Urothelium cell line (cell line): ENCODE measurements at regions not wholly inside any gene's neighbourhood (a gene's known extent, or its start where the extent isn't known, plus 50 kb on each side); places are given as distances from the start of the nearest gene placed in this dataset.
"Not testable (repeated sequence)": the region's sequence is repeated elsewhere in the genome, so short reads cannot be mapped to it uniquely, and the experiment has no call there.

Source experiments
- DNase-seq: peaks from one replicate; pipeline ENCODE4 v3.0.0; 2011; ENCODE audit warnings: low spot score, mixed read lengths
- FAIRE-seq: peaks from 2 replicates; lab custom pipeline; 2011; peaks lifted over from hg19 to GRCh38; lab: Jason Lieb, UNC

GRCh38 chr13:66154976-66155375 is 1075.2 kb downstream of the PCDH9 start:
- no peak for FAIRE-seq

GRCh38 chr13:66154354-66154753 is 1075.8 kb downstream of the PCDH9 start:
- no peak for FAIRE-seq
- DNase-seq, result no peak

More at GRCh38 chr13:66154976-66155375, 1075.2 kb downstream of the PCDH9 start:
- DNase-seq, result no peak

DNA sequence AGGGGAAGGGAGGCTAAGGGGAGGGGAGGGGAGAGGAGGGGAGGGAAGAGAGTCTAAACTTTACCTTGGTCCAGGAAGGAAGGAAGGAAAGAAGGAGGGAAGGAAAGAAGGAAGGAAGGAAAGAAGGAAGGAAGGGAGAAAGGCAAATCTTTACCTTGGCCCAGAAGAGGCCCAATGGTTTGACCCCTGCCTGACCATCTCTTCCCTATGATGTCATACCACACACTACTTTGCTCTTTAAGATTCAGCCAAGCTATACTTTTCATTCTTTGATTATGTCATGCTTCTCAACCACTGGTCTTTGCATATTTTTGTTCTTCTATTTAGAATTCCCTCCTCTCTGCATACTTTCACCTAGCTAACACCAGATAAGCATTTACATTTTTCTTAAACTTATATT is 1077.5 kb downstream of the PCDH9 start:
- DNase-seq (no peak), FAIRE-seq (no peak)

- not testable (repeated sequence) for DNase-seq, FAIRE-seq
Observed at GRCh38 chr13:66144357-66144756, 1085.8 kb downstream of the PCDH9 start.

- FAIRE-seq, result no peak
- DNase-seq, result no peak
Observed at GRCh38 chr13:66139701-66140100, 1090.4 kb downstream of the PCDH9 start.

DNA sequence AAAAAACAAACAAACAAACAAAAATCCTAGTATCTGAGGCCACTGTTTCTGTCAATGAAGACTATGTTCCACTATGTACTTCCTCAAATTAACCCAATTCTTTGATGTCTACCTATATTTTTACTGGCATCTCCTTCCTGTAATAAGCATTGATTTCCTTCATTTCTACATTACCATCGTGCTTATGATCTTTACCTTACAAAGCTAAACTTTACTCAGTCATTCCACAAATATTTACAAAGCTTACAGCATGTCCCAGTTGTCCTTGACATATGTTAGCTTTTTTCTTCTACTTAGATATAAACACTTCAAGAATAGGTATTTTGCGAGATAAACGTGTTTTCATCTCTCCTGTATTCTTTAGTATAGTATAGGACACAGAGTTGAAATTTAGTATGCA is 1090.9 kb downstream of the PCDH9 start:
- FAIRE-seq (no peak), DNase-seq (no peak)

DNA sequence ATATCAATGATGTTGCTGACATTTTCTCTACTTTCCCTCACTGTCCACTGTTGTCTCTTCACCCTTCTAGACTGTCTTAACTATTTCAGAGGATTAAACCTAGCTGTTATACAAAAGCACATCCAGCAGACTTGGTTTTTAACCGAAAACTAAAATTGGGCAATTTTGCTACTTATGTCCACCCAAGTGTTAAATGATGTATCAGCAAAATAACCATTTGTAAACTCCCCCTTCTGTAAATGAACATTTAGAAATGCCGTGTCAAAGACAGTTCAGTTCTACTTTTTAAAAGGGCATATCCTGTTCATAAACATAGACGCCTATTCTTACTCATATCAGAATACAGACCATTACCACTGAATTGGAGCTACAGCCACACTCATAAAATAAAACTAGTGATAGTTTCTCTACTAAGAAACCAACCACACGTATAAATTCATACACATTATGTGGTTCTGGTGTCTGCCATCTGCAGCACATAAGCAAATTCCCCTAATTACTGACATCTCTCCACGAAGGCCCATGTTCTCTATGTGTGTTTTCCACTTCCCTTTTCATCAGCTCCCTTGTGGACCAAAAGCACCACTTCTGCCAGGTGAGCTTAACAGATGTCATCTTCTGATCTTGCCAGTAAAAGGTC is 1091.8 kb downstream of the PCDH9 start:
- FAIRE-seq (no peak), DNase-seq (no peak)

GRCh38 chr13:66137384-66137783 is 1092.8 kb downstream of the PCDH9 start:
- FAIRE-seq (no peak), DNase-seq (no peak)

DNA sequence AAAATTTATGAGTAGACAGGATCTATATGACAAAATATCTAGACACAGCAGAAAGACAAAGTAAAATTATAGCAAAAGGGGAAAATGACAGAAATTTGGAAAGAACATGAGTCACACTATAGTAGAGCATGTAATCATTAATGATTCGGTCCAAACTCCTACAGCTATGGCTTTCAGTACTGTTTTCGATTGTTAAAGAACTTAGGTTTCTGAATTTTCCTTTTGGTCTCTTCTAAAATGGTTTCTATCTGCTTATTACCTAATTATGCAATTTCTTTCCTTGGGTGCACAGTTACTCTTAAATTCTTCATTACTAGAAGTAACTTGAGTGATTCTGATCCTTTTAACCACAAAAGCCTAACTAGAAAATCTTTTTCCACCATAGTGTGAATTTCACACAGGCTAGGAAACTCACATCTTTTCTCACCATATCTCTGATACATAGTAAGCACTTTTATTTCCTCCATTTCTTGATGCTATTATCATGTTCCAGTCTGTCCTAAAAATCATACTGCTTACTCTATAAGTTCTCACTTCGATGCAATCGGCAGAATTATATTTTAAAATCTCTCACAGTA is 1101.4 kb downstream of the PCDH9 start:
- FAIRE-seq, result no peak
- no peak for DNase-seq

- no peak for DNase-seq
- no peak for FAIRE-seq
Observed at GRCh38 chr13:66128201-66128600, 1101.9 kb downstream of the PCDH9 start.

DNA sequence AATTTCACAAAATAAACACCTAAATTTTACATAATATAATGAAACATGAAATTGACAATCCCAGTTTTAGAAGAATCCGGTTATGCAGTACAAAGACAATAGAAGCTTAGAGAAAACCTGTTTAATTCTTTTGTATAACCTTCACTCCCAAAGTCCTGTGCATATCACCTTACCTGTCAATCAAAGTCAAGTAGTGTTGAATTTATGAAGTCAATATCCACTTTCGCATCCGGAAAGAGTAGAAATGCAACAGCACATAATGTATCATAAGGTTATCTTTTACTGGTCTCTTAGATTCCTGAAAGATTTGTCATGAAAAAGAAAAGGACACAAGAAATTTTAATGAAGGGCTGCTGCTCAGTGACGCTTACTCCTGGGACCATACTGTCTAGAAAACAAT is 1112.6 kb downstream of the PCDH9 start:
- FAIRE-seq, result no peak
- DNase-seq, result no peak

DNA sequence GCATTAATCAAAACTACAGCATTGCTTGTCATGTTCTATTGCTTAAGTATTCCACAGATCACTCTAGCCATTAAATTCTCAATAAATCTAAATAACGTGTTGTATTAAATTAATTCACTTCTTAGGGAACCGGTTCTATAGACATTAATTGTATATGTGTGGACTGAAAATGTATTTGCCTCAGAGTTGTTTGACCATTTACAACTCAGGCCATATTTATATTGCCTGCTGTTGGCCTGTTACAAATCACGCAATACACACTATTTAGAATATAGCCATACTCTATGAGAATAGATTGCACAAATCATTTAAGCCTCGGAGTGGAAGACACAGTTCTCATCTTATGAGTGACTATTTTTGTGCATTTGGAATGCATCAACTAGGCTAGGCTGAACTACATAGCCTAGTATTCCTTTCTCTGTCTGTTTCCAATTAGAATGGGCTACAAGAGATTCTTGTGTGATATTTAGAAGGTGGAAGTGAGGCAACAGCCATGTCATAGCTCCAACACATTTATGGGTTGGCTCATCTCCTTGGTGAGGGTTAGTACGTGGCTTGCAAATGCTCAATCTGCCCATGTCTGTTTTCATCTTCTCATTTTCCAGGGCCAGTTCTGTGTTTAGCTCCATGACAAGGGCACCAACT is 1116.1 kb downstream of the PCDH9 start:
- FAIRE-seq, result no peak

GRCh38 chr13:66111628-66112027 is 1118.5 kb downstream of the PCDH9 start:
- DNase-seq (no peak), FAIRE-seq (no peak)

More for the DNA sequence above, 1116.1 kb downstream of the PCDH9 start:
- DNase-seq, result no peak

- no peak for DNase-seq
- no peak for FAIRE-seq
Observed at GRCh38 chr13:66106246-66106645, 1123.9 kb downstream of the PCDH9 start.

DNA sequence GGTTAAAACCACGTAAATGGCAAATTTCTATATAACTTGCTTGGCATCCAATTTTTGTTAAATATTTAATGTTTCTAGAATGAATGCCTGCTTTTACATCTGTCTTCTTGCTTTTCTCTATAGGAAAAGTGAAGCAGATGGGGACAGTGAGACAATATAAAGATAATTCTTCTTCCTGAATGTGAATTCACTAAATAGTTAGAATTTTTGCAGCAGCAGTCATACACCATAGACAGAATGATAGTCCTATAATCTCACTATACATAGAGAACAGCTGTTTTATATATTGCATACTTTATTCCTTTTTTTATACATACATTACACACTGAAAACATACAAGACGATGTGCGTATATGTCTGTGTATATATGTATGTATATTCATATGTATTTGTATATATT is 1127.3 kb downstream of the PCDH9 start:
- no peak for FAIRE-seq
- no peak for DNase-seq

DNA sequence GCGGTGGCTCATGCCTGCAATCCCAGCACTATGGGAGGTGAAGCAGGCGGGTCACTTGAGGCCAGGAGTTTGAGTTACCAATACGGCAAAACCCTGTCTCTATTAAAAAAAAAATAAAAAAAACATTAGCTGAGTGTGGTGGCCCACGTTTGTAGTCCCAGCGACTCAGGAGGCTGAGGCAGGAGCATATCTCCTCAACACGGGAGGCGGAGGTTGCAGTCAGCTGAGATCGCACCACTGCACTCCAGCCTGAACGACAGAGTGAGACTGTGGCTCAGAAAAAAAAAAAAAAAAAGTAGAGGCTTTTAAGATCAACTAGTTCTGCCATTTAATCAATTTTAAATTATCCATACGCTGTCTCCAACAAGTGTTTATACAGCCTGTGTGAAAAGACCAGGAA is 1130.3 kb downstream of the PCDH9 start:
- no peak for DNase-seq
- FAIRE-seq, result no peak

DNA sequence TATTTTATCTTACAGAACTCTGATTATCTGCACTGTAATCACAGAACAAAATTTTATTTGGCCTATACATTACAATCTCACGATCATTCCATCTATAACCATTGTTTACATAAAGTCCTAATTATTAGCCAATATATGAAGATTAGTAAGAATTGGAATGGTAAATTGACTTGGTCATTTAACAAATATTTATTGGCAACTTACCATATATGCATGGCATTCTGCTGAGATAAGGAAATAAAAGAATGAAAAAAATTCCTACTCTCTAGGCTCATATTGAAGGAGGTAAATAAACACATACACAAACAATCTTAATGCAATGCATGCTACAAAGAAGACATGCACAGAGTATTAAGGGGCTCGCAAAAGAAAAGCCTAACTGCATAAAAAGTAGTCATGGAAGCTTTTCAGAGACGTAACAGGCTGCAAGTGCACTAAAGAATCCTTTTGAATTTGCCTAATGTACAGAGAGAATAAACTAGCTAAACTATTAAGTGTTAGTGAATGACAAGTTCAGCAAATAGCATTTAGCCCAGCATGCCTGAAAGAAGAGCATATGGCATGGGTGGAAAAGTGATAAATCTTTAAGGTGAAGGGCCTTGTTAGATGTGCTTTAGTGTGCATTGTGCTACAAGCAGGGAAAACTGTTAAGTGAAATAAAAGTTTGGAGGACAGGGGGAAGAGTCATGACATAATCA is 1131.1 kb downstream of the PCDH9 start:
- FAIRE-seq (no peak), DNase-seq (no peak)

DNA sequence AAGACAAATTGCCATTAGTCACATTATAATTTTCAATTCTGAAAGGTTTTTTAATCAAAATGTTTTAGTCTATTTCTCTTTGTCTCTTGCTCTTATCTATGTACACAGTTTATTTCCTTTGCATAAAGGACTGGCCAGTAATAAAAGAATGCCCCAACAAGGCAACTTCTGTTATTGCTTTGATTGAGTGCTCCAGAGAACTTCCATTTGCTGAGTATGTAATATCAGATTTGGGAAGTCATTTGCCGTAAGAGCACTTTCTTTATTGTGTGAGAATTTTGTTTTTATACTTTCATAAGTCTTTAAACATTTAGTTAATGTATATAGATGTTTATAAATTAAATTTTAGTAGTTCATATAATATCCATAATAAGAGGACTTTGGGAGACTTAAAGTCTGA is 1140.4 kb downstream of the PCDH9 start:
- DNase-seq (no peak), FAIRE-seq (no peak)

DNA sequence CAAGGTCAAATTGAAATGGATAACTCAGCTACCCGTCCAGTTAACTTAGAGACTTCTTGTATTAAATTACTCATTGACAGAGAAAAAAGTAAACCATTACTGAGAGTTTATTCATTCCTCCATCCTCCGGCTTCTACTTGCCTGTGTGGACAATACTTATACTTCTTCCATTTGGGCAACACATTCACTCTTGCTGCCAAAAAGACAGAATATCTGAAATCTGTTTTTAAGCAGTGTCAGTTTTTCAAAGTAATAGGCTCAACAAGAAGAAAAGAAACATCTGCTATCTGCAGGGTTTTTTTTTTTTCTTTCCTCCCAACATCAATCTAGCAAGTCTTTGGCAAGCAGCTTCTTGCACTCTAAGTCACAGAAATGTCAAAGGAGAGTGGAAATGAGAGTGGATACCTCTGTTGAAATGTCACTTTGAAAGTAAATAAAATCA is 1142.8 kb downstream of the PCDH9 start:
- DNase-seq (no peak), FAIRE-seq (no peak)

DNA sequence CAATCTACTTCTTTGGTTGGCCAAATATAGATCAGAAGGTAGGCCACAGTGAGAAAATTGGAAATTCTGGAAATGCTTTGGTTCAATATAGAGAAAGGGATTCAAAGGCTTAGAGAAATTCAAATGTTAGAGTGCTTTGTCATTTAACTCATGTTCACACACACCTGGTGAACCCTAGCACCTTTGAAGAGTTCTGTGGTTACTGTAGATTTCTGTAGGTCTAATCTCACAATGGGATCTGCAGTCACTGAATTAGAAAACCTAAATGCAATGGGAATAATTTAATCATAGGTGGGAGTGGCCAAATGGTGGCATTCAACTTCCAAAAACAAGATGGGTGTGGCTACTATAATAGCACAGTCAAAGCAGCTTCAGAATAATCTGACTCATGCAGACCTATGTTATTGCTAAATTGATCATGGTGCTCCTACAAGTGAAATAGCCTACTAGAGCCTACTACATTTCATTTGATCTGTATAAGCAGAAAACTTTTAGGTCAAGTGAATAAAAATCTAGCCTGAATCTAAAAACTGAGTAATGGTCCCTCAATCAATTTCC is 1152.9 kb downstream of the PCDH9 start:
- DNase-seq (no peak), FAIRE-seq (no peak)

DNA sequence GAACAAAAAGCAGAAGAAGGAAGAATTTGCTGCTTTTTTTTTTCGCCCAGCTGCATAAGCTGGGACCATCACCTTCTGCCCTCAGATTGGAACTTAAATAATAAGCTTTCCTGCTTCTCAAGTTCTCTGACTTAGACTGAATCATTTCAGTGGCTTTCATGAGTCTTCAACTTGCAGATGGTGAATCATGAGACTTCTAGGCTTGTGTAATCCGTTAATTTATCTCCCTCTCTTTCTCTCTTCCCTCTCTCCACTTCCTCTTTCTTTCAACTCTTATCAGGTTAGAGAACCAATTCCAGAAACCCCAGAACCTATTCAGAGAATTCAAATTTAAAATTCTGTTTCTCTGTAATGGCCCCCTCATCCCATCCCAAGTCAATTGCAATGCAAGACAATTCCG is 1153.7 kb downstream of the PCDH9 start:
- no peak for FAIRE-seq

More for the DNA sequence above, 1153.7 kb downstream of the PCDH9 start:
- DNase-seq, result no peak
